ENCODE measurements at regions not wholly inside any gene's neighbourhood (a gene's known extent, or its start where the extent isn't known, plus 50 kb on each side); places are given as distances from the start of the nearest gene placed in this dataset.
A peak's percentile ranks its signal among the peaks of the same experiment; 100 is the strongest.

GRCh38 chr21:41682719-41683179 is 84.1 kb downstream of the RIPK4 start:
- no peak for TF ChIP-seq CTCF (IDR thresholded peaks at IDR 0.05; ENCODE audit: low read depth, low read length)
- in situ Hi-C loops (cut with HindIII; ENCODE audit: low sequenced_read_pairs), result no loop called here
- no peak overlapping the region for H3K4me3 ChIP-seq (ENCODE audit: low read depth, low read length)
- DNase-seq (ENCODE audit: low read depth, low spot score), result no peak

DNA sequence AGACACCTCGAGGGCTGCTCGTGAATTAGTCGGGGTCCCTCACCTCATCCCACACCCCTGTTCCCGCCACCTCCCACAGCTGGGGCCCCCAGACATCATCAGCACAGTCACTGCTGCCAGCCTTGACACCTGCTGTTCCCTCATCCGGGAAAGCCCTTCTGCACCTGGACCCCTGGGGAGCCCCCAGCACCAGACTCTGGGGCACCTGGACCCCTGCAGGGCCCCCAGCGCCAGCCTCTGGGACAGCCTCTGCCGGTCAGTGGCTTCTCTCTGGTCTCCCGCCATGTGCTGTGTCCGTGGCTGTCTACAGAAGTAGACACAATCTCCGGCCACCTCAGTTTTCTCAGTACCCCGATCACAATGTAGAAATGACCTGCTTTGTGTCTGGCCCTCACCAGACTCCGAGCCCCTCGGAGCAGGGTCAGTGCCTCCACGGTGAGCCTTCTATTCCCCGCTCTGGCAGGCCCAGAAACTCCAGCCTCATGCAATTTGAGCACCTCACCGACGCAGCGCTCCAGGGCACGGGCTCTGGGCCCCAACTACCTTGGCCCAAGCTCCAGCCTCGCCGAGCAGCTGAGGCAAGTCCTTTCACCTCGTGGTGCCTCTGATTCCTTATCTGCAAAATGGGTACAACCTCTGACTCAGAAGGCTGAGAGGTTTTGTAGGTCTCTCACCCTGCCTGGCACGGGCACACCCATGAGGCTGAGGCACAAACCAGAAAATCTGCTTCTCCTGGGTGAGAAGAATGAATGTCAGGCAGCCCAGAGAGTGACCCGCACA is 84.7 kb downstream of the RIPK4 start:
- in situ Hi-C loops (cut with HindIII; ENCODE audit: low sequenced_read_pairs), result no loop called here
- DNase-seq (ENCODE audit: low read depth, low spot score), result no peak
- no peak overlapping the region for H3K4me3 ChIP-seq (ENCODE audit: low read depth, low read length)
- TF ChIP-seq CTCF (IDR thresholded peaks at IDR 0.05; ENCODE audit: low read depth, low read length), result no peak

GRCh38 chr21:41681348-41681801 is 85.5 kb downstream of the RIPK4 start:
- DNase-seq (ENCODE audit: low read depth, low spot score), result no peak
- H3K4me3 ChIP-seq (ENCODE audit: low read depth, low read length), result no peak overlapping the region
- no peak for TF ChIP-seq CTCF (IDR thresholded peaks at IDR 0.05; ENCODE audit: low read depth, low read length)
- in situ Hi-C loops (cut with HindIII; ENCODE audit: low sequenced_read_pairs), result no loop called here

- no peak overlapping the region for H3K4me3 ChIP-seq (ENCODE audit: low read depth, low read length)
- in situ Hi-C loops (cut with HindIII; ENCODE audit: low sequenced_read_pairs), result no loop called here
Observed at GRCh38 chr21:41680444-41681347, 86.2 kb downstream of the RIPK4 start.

DNA sequence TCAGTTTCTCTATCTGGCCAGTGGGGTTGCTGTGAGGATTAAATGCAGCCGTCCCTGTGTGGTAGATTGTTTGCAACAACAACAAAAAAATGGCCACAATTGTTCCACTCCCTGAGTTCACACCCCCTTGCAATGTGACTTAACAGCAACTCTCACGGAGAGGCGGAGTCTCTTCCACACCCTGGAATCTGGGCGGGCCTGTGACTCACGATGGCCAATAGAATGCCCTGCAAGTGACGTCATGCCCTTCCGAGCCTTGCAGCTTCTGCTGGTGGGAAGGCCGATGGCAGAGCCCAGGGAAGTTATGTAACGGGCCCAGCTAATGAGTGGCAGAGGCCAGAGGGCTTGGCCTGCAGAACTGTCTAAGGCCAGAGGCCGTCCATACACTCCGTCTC is 87.9 kb downstream of the RIPK4 start:
- H3K4me3 ChIP-seq (ENCODE audit: low read depth, low read length), result no peak overlapping the region
- in situ Hi-C loops (cut with HindIII; ENCODE audit: low sequenced_read_pairs), result no loop called here
- no peak for TF ChIP-seq CTCF (IDR thresholded peaks at IDR 0.05; ENCODE audit: low read depth, low read length)
- DNase-seq (ENCODE audit: low read depth, low spot score), result peak; percentile 96

More at GRCh38 chr21:41680444-41681347, 86.2 kb downstream of the RIPK4 start:
- no peak for DNase-seq (ENCODE audit: low read depth, low spot score)
- no peak for TF ChIP-seq CTCF (IDR thresholded peaks at IDR 0.05; ENCODE audit: low read depth, low read length)

DNA sequence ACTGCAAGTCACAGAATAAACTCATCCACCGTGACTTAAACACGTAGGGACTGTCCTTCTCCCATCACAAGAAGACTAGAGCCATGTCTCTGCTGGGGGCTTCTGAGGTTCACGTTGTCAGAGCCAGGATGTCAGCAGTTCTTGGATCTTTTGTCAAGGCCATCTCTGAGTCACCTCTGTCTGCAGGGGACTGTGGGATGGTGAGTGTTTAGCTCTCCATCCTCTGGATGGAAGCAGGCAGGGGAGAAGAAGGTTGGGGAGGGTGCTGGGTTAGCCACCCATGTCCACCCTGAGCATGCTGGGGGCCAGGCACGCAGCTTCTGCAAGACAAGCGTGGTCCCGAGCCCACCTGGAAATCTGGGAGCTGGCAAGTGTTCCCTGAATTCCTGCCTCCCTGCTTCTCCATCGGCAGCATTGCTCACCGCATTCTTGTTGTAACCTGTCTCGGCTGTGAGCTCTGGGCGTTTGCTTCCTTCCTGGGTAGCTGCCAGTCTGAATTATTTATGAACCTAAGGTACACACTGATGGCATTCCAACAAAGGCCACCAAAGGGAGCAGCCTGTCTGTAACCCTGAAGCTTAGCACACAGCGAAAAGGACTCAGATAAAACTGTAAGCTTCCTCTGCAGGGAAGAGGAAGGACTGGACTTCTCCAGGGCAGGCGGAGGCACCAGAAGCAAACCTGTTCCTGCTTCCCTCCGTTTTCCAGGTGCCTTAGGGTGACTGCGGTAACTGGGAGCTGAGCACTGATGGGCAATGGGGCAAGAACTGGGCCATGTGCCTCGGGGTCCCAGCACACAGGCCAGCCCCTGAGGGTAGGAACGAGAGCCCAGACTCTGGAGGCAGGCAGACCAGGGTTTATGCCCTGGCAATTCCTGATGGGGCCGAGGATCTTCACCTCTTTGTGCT is 88.6 kb downstream of the RIPK4 start:
- peak; percentile 59 for DNase-seq (ENCODE audit: low read depth, low spot score)
- TF ChIP-seq CTCF (IDR thresholded peaks at IDR 0.05; ENCODE audit: low read depth, low read length), result no peak
- in situ Hi-C loops (cut with HindIII; ENCODE audit: low sequenced_read_pairs), result no loop called here
- H3K4me3 ChIP-seq (ENCODE audit: low read depth, low read length), result no peak overlapping the region
